SK-N-SH (cell line): ENCODE measurements at regions not wholly inside any gene's neighbourhood (a gene's known extent, or its start where the extent isn't known, plus 50 kb on each side); places are given as distances from the start of the nearest gene placed in this dataset.

Source experiments
- CTCF ChIA-PET: fragments of 300-600, 350-600 bp; formaldehyde crosslinking; extraction: SDS; loops from one replicate; lab custom pipeline; 2021; lab: Yijun Ruan, JAX
- POLR2A ChIA-PET: fragments of 350-600 bp; sonication (Branson Sonifier 250); formaldehyde crosslinking; extraction: SDS; loops from one replicate; lab custom pipeline; 2020; ENCODE audit warnings: antibody characterized with exemption, inconsistent platforms; lab: Yijun Ruan, JAX
- DNase-seq: peaks from one replicate; pipeline ENCODE4 v3.0.0; 2012
- H2AFZ ChIP-seq: fragments of 200-600 bp; sonication (generic); 2 replicates; pipeline ENCODE4 v1.8.1; 2016; ENCODE audit warnings: antibody characterized with exemption, mild to moderate bottlenecking, low read depth
- H3F3A ChIP-seq: fragments of 200-600 bp; sonication (generic); replicated peaks from 2 replicates; pipeline ENCODE3; 2016; ENCODE audit warnings: antibody characterized with exemption, mild to moderate bottlenecking; ENCODE audit not compliant: insufficient read depth
- H3K27ac ChIP-seq, 2 experiments: fragments of 200-500 bp in 1 of 2; fragments of 200-600 bp in 1 of 2; sonication (Bioruptor generic) in 1 of 2; sonication (generic), shearing (Covaris generic) in 1 of 2; 2 replicates each; pipeline versions ENCODE4 v1.5.1 to v1.6.1; 2014 to 2016; ENCODE audit warnings: low read depth in 2 of 2, inconsistent platforms in 1 of 2, low read length in 1 of 2, mild to moderate bottlenecking in 1 of 2, mixed read lengths in 1 of 2
- H3K27me3 ChIP-seq: fragments of 200-600 bp; sonication (generic), shearing (Covaris generic); 2 replicates; pipeline ENCODE4 v1.6.1; 2016; ENCODE audit warnings: mixed run types; ENCODE audit not compliant: insufficient read depth
- H3K36me3 ChIP-seq, 2 experiments: fragments of 200-500 bp in 1 of 2; fragments of 200-600 bp in 1 of 2; sonication (Bioruptor generic) in 1 of 2; sonication (generic) in 1 of 2; replicated peaks in 1 of 2; 2 replicates each; pipeline versions ENCODE3 to v1.5.1; 2014 to 2016; ENCODE audit warnings: low read length in 1 of 2, mild to moderate bottlenecking in 1 of 2; ENCODE audit not compliant: insufficient read depth in 2 of 2, control insufficient read depth in 1 of 2
- H3K4me1 ChIP-seq, 2 experiments: fragments of 200-500 bp in 1 of 2; fragments of 200-600 bp in 1 of 2; sonication (Bioruptor generic) in 1 of 2; sonication (generic), shearing (Covaris generic) in 1 of 2; 2 replicates each; pipeline versions ENCODE4 v1.5.1 to v1.6.1; 2014 to 2016; ENCODE audit warnings: low read depth in 1 of 2, low read length in 1 of 2, mixed run types in 1 of 2; ENCODE audit not compliant: insufficient read depth in 2 of 2, control insufficient read depth in 1 of 2
- H3K4me2 ChIP-seq: fragments of 200-600 bp; sonication (generic), shearing (Covaris generic); 2 replicates; pipeline ENCODE4 v1.6.1; 2017; ENCODE audit warnings: mixed run types
- H3K4me3 ChIP-seq, 2 experiments: fragments of 200-500 bp in 1 of 2; fragments of 200-600 bp in 1 of 2; sonication (Bioruptor generic) in 1 of 2; sonication (generic), shearing (Covaris generic) in 1 of 2; 2 replicates each; pipeline versions ENCODE4 v1.5.1 to v1.8.1; 2014 to 2016; ENCODE audit warnings: low read depth in 2 of 2, inconsistent platforms in 1 of 2, low read length in 1 of 2, mild to moderate bottlenecking in 1 of 2, mixed read lengths in 1 of 2, moderate library complexity in 1 of 2
- H3K79me2 ChIP-seq: fragments of 200-600 bp; sonication (generic); 2 replicates; pipeline ENCODE4 v1.8.1; 2017; ENCODE audit warnings: mild to moderate bottlenecking; ENCODE audit not compliant: insufficient read depth
- H3K9ac ChIP-seq: fragments of 200-600 bp; sonication (generic); 2 replicates; pipeline ENCODE4 v1.6.1; 2017; ENCODE audit warnings: mixed run types
- H3K9me2 ChIP-seq: fragments of 200-600 bp; sonication (generic); 2 replicates; pipeline ENCODE4 v1.6.1; 2017; ENCODE audit warnings: mixed run types
- H3K9me3 ChIP-seq: fragments of 200-600 bp; sonication (generic); 2 replicates; pipeline ENCODE4 v1.6.1; 2017; ENCODE audit warnings: mixed run types, mild to moderate bottlenecking, moderate library complexity
- H4K20me1 ChIP-seq: fragments of 200-600 bp; sonication (generic); 2 replicates; pipeline ENCODE4 v1.6.1; 2017; ENCODE audit warnings: mild to moderate bottlenecking, mixed run types; ENCODE audit not compliant: insufficient read depth
- CHD2 ChIP-seq: fragments of 150-350 bp; IDR thresholded peaks from 2 replicates; pipeline ENCODE4 v1.6.1; 2018; ENCODE audit warnings: low read length; ENCODE audit not compliant: partially characterized antibody
- CTCF ChIP-seq: fragments of 200-600 bp; sonication (generic); IDR thresholded peaks from 2 replicates; pipeline ENCODE4 v1.6.1; 2017; ENCODE audit warnings: antibody characterized with exemption, mild to moderate bottlenecking, moderate library complexity
- ELF1 ChIP-seq: IDR thresholded peaks from 2 replicates; pipeline ENCODE4 v1.4.0; 2012
- FOSL2 ChIP-seq: IDR thresholded peaks from 2 replicates; pipeline ENCODE4 v1.4.0; 2012; ENCODE audit warnings: low read depth, mild to moderate bottlenecking, moderate library complexity, borderline replicate concordance
- FOXM1 ChIP-seq: IDR thresholded peaks from 2 replicates; pipeline ENCODE4 v1.4.0; 2012; ENCODE audit warnings: low read depth, mild to moderate bottlenecking
- IRF3 ChIP-seq: fragments of 150-350 bp; IDR thresholded peaks from 2 replicates; pipeline ENCODE4 v1.6.1; 2016; ENCODE audit warnings: mild to moderate bottlenecking, low read depth, low read length
- MAX ChIP-seq: IDR thresholded peaks from 2 replicates; pipeline ENCODE4 v1.4.0; 2012; ENCODE audit warnings: low read depth
- MXI1 ChIP-seq: IDR thresholded peaks from 2 replicates; pipeline ENCODE4 v1.6.1; 2012; ENCODE audit warnings: mild to moderate bottlenecking, low read depth, low read length, improper control_type of control experiment
- NRF1 ChIP-seq: IDR thresholded peaks from 2 replicates; pipeline ENCODE4 v1.6.1; 2012; ENCODE audit warnings: low read depth, mild to moderate bottlenecking, low read length
- RAD21 ChIP-seq: IDR thresholded peaks from 2 replicates; pipeline ENCODE4 v1.6.1; 2012; ENCODE audit warnings: mild to moderate bottlenecking, low read length
- RXRA ChIP-seq: IDR thresholded peaks from 2 replicates; pipeline ENCODE4 v1.4.0; 2012; ENCODE audit warnings: low read depth, mild to moderate bottlenecking, borderline replicate concordance
- SIN3A ChIP-seq: IDR thresholded peaks from 2 replicates; pipeline ENCODE4 v1.6.1; 2012; ENCODE audit warnings: low read depth, mild to moderate bottlenecking, low read length, moderate library complexity, borderline replicate concordance
- SMC3 ChIP-seq: IDR thresholded peaks from 2 replicates; pipeline ENCODE4 v1.6.1; 2012; ENCODE audit warnings: low read depth, low read length, improper control_type of control experiment
- TAF1 ChIP-seq: IDR thresholded peaks from 2 replicates; pipeline ENCODE4 v1.6.1; 2012; ENCODE audit warnings: low read depth, mild to moderate bottlenecking, low read length, moderate library complexity, borderline replicate concordance
- TCF12 ChIP-seq: IDR thresholded peaks from 2 replicates; pipeline ENCODE4 v1.4.0; 2012
- TEAD4 ChIP-seq: IDR thresholded peaks from 2 replicates; pipeline ENCODE4 v1.4.0; 2012; ENCODE audit warnings: mild to moderate bottlenecking, borderline replicate concordance; ENCODE audit not compliant: insufficient read depth
- USF1 ChIP-seq: IDR thresholded peaks from 2 replicates; pipeline ENCODE4 v1.4.0; 2012; ENCODE audit warnings: low read depth, borderline replicate concordance
- YY1 ChIP-seq: IDR thresholded peaks from 2 replicates; pipeline ENCODE4 v1.4.0; 2012; ENCODE audit warnings: low read depth, mild to moderate bottlenecking
- WGBS: methylation state at CpG from one replicate; pipeline ENCODE4 v1.1.6; 2017; ENCODE audit warnings: low lambda C conversion rate; 5-methylcytosine and 5-hydroxymethylcytosine counted together

- Histone ChIP-seq H3K4me3 (no peak overlapping the region), H3K36me3 (no peaks in the 10 kb centered on the region), H3K9me2 (no peaks in the 10 kb centered on the region), H3F3A (no peaks in the 10 kb centered on the region), H3K9ac (no peak overlapping the region), H3K9me3 (no peaks in the 10 kb centered on the region), H3K27me3 (no peaks in the 10 kb centered on the region), H3K4me2 (no peak overlapping the region), H4K20me1 (no peaks in the 10 kb centered on the region), H3K4me1 (no peaks in the 10 kb centered on the region), H3K79me2 (no peaks in the 10 kb centered on the region), H2AFZ (no peak overlapping the region), H3K27ac (no peak overlapping the region)
- ChIA-PET CTCF (no interaction called here), POLR2A (no interaction called here)
- DNase-seq, result no peak
- TF ChIP-seq MAX, result no peak
- no peak for TF ChIP-seq RXRA
- no peak for TF ChIP-seq IRF3
- no peak for TF ChIP-seq YY1
- no peak for TF ChIP-seq USF1
- TF ChIP-seq ELF1, result no peak
- 69% methylated on average over 2 of the region's 2 CpGs for WGBS
Observed at GRCh38 chr3:94909726-94910125, 846.9 kb downstream of the NSUN3 start.

GRCh38 chr3:94912656-94913055, 849.8 kb downstream of the NSUN3 start:
- CTCF ChIA-PET, result no interaction called here
- Histone ChIP-seq H3K27me3 (no peaks in the 10 kb centered on the region), H3K4me2 (no peak overlapping the region)
- no peak for DNase-seq
- TF ChIP-seq FOSL2 (no peak), TAF1 (no peak), TEAD4 (no peak), CHD2 (no peak), FOXM1 (no peak), SIN3A (no peak), CTCF (no peak), NRF1 (no peak), TCF12 (no peak), RAD21 (no peak), MXI1 (no peak), SMC3 (no peak)
- TF ChIP-seq, all 33 proteins: peak for 0
- Histone ChIP-seq H3K36me3 (no peaks in the 10 kb centered on the region), H3K27ac (no peak overlapping the region), H3K9ac (no peak overlapping the region), H3K4me1 (no peaks in the 10 kb centered on the region), H3K4me3 (no peak overlapping the region), H2AFZ (no peak overlapping the region), H4K20me1 (no peaks in the 10 kb centered on the region), H3K9me2 (no peaks in the 10 kb centered on the region), H3K9me3 (no peaks in the 10 kb centered on the region), H3F3A (no peaks in the 10 kb centered on the region), H3K79me2 (no peaks in the 10 kb centered on the region)
- POLR2A ChIA-PET, result no interaction called here
- 57% methylated on average over 3 of the region's 3 CpGs for WGBS
